ENCODE measurements at regions not wholly inside any gene's neighbourhood (a gene's known extent, or its start where the extent isn't known, plus 50 kb on each side); places are given as distances from the start of the nearest gene placed in this dataset.

DNA sequence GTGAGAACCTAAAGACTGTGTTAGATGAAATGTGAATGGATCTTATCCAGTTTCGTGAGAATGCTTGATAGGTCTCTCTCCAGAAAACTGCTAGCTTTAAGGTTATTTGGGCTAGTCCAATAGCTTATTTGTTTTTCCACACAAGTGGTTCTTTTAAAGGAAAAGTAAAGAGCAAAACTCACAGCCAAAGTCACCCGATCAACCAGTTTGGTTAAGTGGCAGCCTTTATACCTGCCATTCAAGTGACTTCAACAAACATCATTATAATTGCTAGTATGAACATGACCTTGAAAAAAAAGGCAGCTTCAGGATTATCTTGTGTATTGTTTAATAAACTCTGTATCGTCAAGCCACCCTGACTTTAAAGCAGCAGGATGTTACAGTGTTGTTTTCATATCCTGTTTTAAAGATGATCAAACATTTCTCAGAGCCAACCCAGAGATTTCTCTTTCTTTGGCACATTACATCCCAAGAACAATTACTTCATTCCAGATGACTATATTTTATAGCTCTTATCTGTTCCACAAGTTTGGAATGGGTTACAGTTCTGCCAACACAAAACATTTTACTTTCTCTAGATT lies 253.4 kb downstream of the EPHA7 start:
- Mint-ChIP-seq H3K27me3 (no peaks in the 10 kb centered on the region), H3K36me3 (ENCODE audit: low read depth) (no peaks in the 10 kb centered on the region), H3K4me3 (no peak overlapping the region), H3K27ac (no peak overlapping the region), H3K9me3 (peaks cover 2% of the 10 kb centered on the region), H3K4me1 (ENCODE audit: low read depth) (no peaks in the 10 kb centered on the region)
- intact Hi-C loops (cut with micrococcal nuclease) = no loop called here
- DNase-seq (no peak), ATAC-seq (no peak)
- ChIA-PET CTCF (interaction anchor here (0.6 kb wide), 1 partner anchor 10 kb away, joined by 3 read pairs; no protein-coding TSS in a partner anchor), POLR2A (no interaction called here)
- TF ChIP-seq, protein P1, sequence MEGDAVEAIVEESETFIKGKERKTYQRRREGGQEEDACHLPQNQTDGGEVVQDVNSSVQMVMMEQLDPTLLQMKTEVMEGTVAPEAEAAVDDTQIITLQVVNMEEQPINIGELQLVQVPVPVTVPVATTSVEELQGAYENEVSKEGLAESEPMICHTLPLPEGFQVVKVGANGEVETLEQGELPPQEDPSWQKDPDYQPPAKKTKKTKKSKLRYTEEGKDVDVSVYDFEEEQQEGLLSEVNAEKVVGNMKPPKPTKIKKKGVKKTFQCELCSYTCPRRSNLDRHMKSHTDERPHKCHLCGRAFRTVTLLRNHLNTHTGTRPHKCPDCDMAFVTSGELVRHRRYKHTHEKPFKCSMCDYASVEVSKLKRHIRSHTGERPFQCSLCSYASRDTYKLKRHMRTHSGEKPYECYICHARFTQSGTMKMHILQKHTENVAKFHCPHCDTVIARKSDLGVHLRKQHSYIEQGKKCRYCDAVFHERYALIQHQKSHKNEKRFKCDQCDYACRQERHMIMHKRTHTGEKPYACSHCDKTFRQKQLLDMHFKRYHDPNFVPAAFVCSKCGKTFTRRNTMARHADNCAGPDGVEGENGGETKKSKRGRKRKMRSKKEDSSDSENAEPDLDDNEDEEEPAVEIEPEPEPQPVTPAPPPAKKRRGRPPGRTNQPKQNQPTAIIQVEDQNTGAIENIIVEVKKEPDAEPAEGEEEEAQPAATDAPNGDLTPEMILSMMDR (IDR thresholded peaks at IDR 0.05) = no peak

DNA sequence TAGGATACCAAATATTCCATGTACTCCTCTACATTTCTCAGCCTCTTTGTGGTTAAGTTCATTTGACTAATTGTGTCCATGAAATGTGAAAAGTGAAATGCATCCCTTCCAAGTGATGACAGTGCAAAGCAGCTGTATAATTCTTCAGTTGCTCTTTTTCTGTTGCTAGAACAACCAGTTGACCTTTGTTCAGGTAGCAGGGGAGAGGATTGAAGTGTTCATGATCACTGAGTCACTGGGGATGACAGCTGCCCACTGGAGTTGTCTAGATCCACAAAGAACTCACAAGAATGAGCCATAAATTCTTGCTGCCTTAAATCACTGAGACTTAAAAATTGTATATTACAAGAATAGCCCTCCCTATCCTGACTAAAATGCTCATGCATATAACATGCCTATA lies 254.6 kb downstream of the EPHA7 start:
- H3K9me3 Mint-ChIP-seq = peaks cover 4% of the 10 kb centered on the region
- CTCF ChIA-PET = no interaction called here
- no peaks in the 10 kb centered on the region for H3K36me3 Mint-ChIP-seq (ENCODE audit: low read depth)
- ATAC-seq = no peak
- H3K4me1 Mint-ChIP-seq (ENCODE audit: low read depth) = no peaks in the 10 kb centered on the region
- TF ChIP-seq, protein P1 (IDR thresholded peaks at IDR 0.05) = no peak
- intact Hi-C loops (cut with micrococcal nuclease) = no loop called here
- no peak overlapping the region for H3K27ac Mint-ChIP-seq
- no peaks in the 10 kb centered on the region for H3K27me3 Mint-ChIP-seq
- POLR2A ChIA-PET = no interaction called here
- no peak for DNase-seq
- no peak overlapping the region for H3K4me3 Mint-ChIP-seq

DNA sequence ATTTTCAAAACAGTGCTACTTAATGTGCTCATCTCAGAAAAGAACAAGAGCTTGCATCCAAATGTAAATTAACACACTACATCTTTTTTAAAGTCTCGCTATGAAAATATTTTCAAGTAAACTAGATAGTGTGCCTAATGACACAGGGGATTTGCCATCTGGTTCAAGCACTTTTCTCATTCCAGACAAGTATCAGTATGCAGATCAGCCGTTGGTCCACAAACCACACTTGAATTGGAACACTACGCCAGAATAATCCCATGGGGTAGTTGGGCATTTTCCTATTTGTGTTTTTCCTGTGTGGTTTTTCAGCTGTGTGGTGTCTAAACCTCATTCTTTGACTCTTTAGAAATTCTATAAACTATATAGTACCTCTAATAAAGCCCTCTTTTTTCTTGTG lies 256.2 kb downstream of the EPHA7 start:
- no peaks in the 10 kb centered on the region for H3K27me3 Mint-ChIP-seq
- TF ChIP-seq, protein P1 (IDR thresholded peaks at IDR 0.05) = no peak
- ChIA-PET POLR2A (no interaction called here), CTCF (no interaction called here)
- H3K4me3 Mint-ChIP-seq = no peak overlapping the region
- H3K27ac Mint-ChIP-seq = no peak overlapping the region
- H3K36me3 Mint-ChIP-seq (ENCODE audit: low read depth) = no peaks in the 10 kb centered on the region
- H3K4me1 Mint-ChIP-seq (ENCODE audit: low read depth) = no peaks in the 10 kb centered on the region
- no peak for ATAC-seq
- no peak for DNase-seq
- intact Hi-C loops (cut with micrococcal nuclease) = no loop called here
- peaks cover 4% of the 10 kb centered on the region for H3K9me3 Mint-ChIP-seq

DNA sequence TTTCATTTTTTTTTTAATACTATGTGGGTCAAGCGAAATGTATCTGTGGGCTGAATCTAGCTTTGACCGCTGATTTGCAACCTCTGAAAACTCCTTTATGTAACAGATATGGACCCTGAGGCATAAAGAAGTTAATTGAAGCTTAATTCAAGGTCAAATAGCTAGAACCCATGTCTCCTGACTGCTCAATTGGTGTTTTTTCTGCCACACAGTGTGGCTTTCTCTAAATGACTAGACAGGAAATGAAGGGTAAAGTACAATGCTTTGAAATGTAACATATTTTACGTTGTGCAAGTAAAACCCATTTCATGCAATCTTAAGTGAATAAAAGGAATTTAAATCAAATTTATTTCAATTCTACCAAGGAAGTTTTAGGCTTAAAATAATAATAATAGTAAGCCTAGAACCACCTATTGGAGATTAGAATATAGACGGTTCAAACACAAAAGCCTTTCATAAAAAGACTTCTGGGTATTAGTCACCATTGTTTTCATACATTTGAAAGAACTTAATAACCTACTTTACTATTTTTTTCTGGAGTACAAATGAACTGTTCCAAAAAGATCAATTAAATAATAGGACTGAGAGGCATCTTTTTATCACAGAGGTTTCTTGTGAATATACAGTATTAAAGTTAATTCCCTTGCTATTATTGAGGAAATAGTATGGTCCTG lies 279.8 kb downstream of the EPHA7 start:
- no peaks in the 10 kb centered on the region for H3K4me1 Mint-ChIP-seq (ENCODE audit: low read depth)

DNA sequence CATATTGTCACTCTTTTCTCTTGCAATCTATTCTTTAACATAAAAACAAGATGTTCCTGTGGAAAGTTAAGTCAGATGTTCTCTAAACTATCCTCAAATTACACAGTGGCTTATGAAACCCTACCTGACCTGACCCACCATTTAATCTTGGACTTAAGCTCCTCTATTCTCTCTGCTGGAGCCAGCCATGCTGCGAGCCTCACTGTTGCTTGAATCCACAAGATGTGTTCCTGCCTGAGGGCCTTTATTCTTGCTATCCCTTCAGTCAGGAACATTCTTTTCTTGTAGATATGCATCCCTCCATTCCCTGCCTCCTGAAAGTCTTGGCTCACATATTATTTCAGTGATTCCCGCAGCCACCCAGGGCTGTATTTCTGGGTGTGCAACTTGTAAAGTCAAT lies 283.2 kb downstream of the EPHA7 start:
- ATAC-seq (no peak), DNase-seq (no peak)
- intact Hi-C loops (cut with micrococcal nuclease) = no loop called here
- no peaks in the 10 kb centered on the region for H3K36me3 Mint-ChIP-seq (ENCODE audit: low read depth)
- H3K4me3 Mint-ChIP-seq = no peak overlapping the region
- no peak overlapping the region for H3K27ac Mint-ChIP-seq
- H3K27me3 Mint-ChIP-seq = no peaks in the 10 kb centered on the region
- H3K4me1 Mint-ChIP-seq (ENCODE audit: low read depth) = no peaks in the 10 kb centered on the region
- ChIA-PET CTCF (no interaction called here), POLR2A (no interaction called here)
- TF ChIP-seq, protein P1 (IDR thresholded peaks at IDR 0.05) = no peak
- H3K9me3 Mint-ChIP-seq = peaks cover 6% of the 10 kb centered on the region

More for the DNA sequence above, 279.8 kb downstream of the EPHA7 start:
- Mint-ChIP-seq H3K36me3 (ENCODE audit: low read depth) (no peaks in the 10 kb centered on the region), H3K27ac (no peak overlapping the region), H3K4me3 (no peak overlapping the region), H3K27me3 (no peaks in the 10 kb centered on the region), H3K9me3 (peaks cover 4% of the 10 kb centered on the region)
- CTCF ChIA-PET = no interaction called here
- DNase-seq (no peak), ATAC-seq (no peak)
- intact Hi-C loops (cut with micrococcal nuclease) = no loop called here
- POLR2A ChIA-PET = no interaction called here
- TF ChIP-seq, protein P1 (IDR thresholded peaks at IDR 0.05) = no peak

All from activated CD8-positive, alpha-beta T cell treated with anti-CD3 and anti-CD28 coated beads for 36 hours (primary cell).